Transverse colon (tissue), 4 donors: ENCODE measurements at regions not wholly inside any gene's neighbourhood (a gene's known extent, or its start where the extent isn't known, plus 50 kb on each side); places are given as distances from the start of the nearest gene placed in this dataset.

Source experiments
- DNase-seq: peaks from one replicate; pipeline ENCODE4 v3.0.0-alpha.2; 2019
- H3K27ac ChIP-seq, 4 donors: fragments of 200-600 bp; sonication (generic); 2 replicates each; pipeline ENCODE4 v1.5.1; 2016 to 2018; ENCODE audit warnings: inconsistent platforms in 4 of 4
- H3K27me3 ChIP-seq: fragments of 200-600 bp; sonication (generic); 2 replicates; pipeline ENCODE4 v1.5.1; 2017; ENCODE audit warnings: inconsistent platforms
- H3K36me3 ChIP-seq, 4 donors: fragments of 200-600 bp; sonication (generic); 2 replicates each; pipeline ENCODE4 v1.5.1; 2017 to 2019; ENCODE audit warnings: inconsistent platforms in 4 of 4
- H3K4me1 ChIP-seq, 4 donors: fragments of 200-600 bp; sonication (generic); 2 replicates each; pipeline ENCODE4 v1.5.1; 2017 to 2020; ENCODE audit warnings: inconsistent platforms in 4 of 4
- H3K4me3 ChIP-seq, 4 donors: fragments of 200-600 bp; sonication (generic); 1 replicate in 1 of 4; 2 replicates in 3 of 4; pipeline versions ENCODE4 v1.5.1 to v1.6.1; 2017 to 2019; ENCODE audit warnings: inconsistent platforms in 4 of 4
- H3K9me3 ChIP-seq, 2 donors: fragments of 200-600 bp; sonication (generic); 2 replicates each; pipeline ENCODE4 v1.5.1; 2017 to 2019; ENCODE audit warnings: inconsistent platforms in 2 of 2
- CTCF ChIP-seq, 5 experiments: fragments of 200-600 bp in 3 of 5; fragments of 450-650 bp in 2 of 5; sonication (generic) in 3 of 5; IDR thresholded peaks; 1 replicate in 2 of 5; 2 replicates in 3 of 5; pipeline ENCODE4 v1.5.1; 2016 to 2017; ENCODE audit warnings: antibody characterized with exemption in 5 of 5, inconsistent platforms in 3 of 5, mild to moderate bottlenecking in 2 of 5, moderate library complexity in 1 of 5
- EP300 ChIP-seq: sonication (generic); formaldehyde crosslinking; IDR thresholded peaks from one replicate; pipeline ENCODE4 v1.6.1; 2017; ENCODE audit warnings: antibody characterized with exemption, low read depth
- POLR2A ChIP-seq: fragments of 450-650 bp; IDR thresholded peaks from one replicate; pipeline ENCODE4 v1.6.1; 2016; ENCODE audit warnings: antibody characterized with exemption, mild to moderate bottlenecking, moderate library complexity
- POLR2AphosphoS5 ChIP-seq, 3 donors: sonication (generic); formaldehyde crosslinking; IDR thresholded peaks; one replicate each; pipeline ENCODE4 v1.6.1; 2016; ENCODE audit warnings: antibody characterized with exemption in 3 of 3
- WGBS, 2 donors: methylation state at CpG; one replicate each; pipeline ENCODE4 v1.1.5; 2018; ENCODE audit warnings: low coverage in 1 of 2; 5-methylcytosine and 5-hydroxymethylcytosine counted together
- in situ Hi-C, 4 donors: fragments of 200-750 bp; cut with MboI; loops; one replicate each; pipeline versions ENCODE4 v1.15.0 to v1.15.1; 2017; ENCODE audit warnings: low sequenced_read_pairs in 3 of 4, low pct_ligation_motif_present in 1 of 4, low pct_unique_long_range_greater_than_20kb in 1 of 4
- intact Hi-C: fragments of 100-400 bp; cut with DNase I; formaldehyde crosslinking; loops from one replicate; pipeline ENCODE4 v1.15.1; 2023; ENCODE audit warnings: low total_unique reads
- small RNA-seq, 4 donors: library from RNA; depleted of rRNA; stranded (forward); fragments of <200 nt; gene quantifications; one replicate each; pipeline ENCODE3, GENCODE V24; 2016

DNA sequence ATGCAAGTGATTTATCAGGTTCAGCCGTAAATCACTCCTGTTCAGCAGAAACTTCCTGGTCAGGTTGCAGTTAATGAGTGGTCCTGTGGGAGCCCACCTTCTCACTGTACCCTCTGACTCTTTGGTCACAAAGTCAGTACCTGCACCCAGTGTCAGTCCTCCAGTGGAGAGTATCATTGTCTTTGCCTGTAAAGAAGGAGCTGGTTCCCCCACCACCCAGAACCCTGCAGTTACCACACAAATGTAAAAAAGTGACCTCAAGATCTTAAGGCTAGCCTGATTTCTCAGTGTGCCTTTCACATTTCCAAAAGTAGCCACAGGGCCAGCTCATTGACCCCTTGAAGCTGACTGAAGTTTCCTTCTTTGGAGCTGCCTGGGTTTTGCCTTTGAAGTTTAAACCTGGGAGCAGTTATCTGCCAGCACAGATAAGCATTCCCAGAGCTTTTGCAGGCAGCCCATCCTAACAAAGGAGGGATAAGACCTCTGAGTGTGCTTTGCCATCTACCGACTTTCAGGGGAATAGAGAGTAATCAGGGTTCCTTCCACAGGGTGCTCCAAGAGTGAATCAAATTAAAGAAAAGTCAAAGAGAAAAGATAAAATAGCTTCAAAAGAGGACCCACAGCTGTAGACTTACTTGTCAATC, 725.2 kb downstream of the CPS1 start:
- Histone ChIP-seq H3K27ac (no peak overlapping the region), H3K4me1 (no peaks in the 10 kb centered on the region), H3K27me3 (no peaks in the 10 kb centered on the region), H3K9me3 (no peaks in the 10 kb centered on the region), H3K36me3 (no peaks in the 10 kb centered on the region), H3K4me3 (no peak overlapping the region)
- TF ChIP-seq EP300 (no peak), CTCF (IDR thresholded peaks at IDR 0.05) (no peak), POLR2AphosphoS5 (IDR thresholded peaks at IDR 0.05) (no peak), POLR2A (no peak)
- intact Hi-C loops = no loop called here
- in situ Hi-C loops = no loop called here
- WGBS, 2 donors = 50 to 88% methylated on average over 2 of the region's 2 CpGs
- DNase-seq = no peak

GRCh38 chr2:211302676-211303075, 746.3 kb downstream of the CPS1 start:
- 58 to 64% methylated on average over 3 to 4 of the region's 4 CpGs for WGBS, 2 donors
- DNase-seq = no peak
- no peaks in the 10 kb centered on the region for H3K9me3 ChIP-seq
- H3K27ac ChIP-seq = no peak overlapping the region
- in situ Hi-C loops = no loop called here
- H3K27me3 ChIP-seq = no peaks in the 10 kb centered on the region
- no peaks in the 10 kb centered on the region for H3K4me1 ChIP-seq
- intact Hi-C loops = no loop called here
- H3K4me3 ChIP-seq = no peak overlapping the region
- no peak for TF ChIP-seq CTCF (IDR thresholded peaks at IDR 0.05)
- TF ChIP-seq POLR2A = no peak
- no peak for TF ChIP-seq EP300
- TF ChIP-seq POLR2AphosphoS5 (IDR thresholded peaks at IDR 0.05) = no peak
- no peaks in the 10 kb centered on the region for H3K36me3 ChIP-seq

DNA sequence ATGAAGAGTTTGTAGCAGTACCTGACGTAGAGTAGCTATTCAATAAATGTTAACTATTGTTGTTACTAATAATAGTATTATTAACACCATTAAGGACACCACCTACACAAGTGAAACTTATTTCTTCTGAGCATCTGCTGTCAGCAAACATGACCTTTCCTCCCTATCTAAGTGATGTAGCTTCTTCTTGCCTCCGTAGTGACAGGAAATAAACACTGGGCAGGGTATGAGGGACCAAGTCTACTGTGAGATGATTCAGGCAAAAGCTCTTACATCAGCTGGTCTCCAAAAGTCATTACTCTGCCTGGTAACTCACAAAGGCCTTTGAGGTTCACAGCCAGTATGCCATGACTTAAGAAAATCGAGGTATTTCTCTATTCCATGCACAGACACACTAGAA, 750.5 kb downstream of the CPS1 start:
- intact Hi-C loops = no loop called here
- no peak for TF ChIP-seq CTCF (IDR thresholded peaks at IDR 0.05)
- TF ChIP-seq POLR2AphosphoS5 (IDR thresholded peaks at IDR 0.05) = no peak
- no peak for TF ChIP-seq POLR2A
- TF ChIP-seq EP300 = no peak
- H3K4me3 ChIP-seq = no peak overlapping the region
- no peaks in the 10 kb centered on the region for H3K4me1 ChIP-seq
- DNase-seq = no peak
- WGBS, 2 donors = 58 to 60% methylated on average over 3 of the region's 3 CpGs
- in situ Hi-C loops = no loop called here
- no peaks in the 10 kb centered on the region for H3K9me3 ChIP-seq
- no peak overlapping the region for H3K27ac ChIP-seq
- no peaks in the 10 kb centered on the region for H3K27me3 ChIP-seq
- H3K36me3 ChIP-seq = no peaks in the 10 kb centered on the region

Small RNAs in the stretch of these regions (small RNA-seq; reads per million reads assigned to genes)
- gene AC013404.1 = 0 reads per million in 4 donors
